ENCODE measurements at regions not wholly inside any gene's neighbourhood (a gene's known extent, or its start where the extent isn't known, plus 50 kb on each side); places are given as distances from the start of the nearest gene placed in this dataset.

GRCh38 chr4:162957521-162958143 lies 209.1 kb downstream of the NAF1 start:
- TF ChIP-seq CTCF (IDR thresholded peaks at IDR 0.05) (no peak), POLR2A (IDR thresholded peaks at IDR 0.05) (no peak)
